NB4 (cell line): ENCODE measurements at regions not wholly inside any gene's neighbourhood (a gene's known extent, or its start where the extent isn't known, plus 50 kb on each side); places are given as distances from the start of the nearest gene placed in this dataset.

Source experiments
- DNase-seq: peaks from one replicate; pipeline ENCODE4 v3.0.0; 2010; ENCODE audit warnings: low read depth
- H3K4me3 ChIP-seq: one replicate; pipeline ENCODE4 v1.5.1; 2011; ENCODE audit warnings: mild to moderate bottlenecking, low read depth, low read length, moderate library complexity
- CTCF ChIP-seq: IDR thresholded peaks from one replicate; pipeline ENCODE4 v1.5.1; 2012; ENCODE audit warnings: low read depth, low read length
- MAX ChIP-seq: IDR thresholded peaks from 2 replicates; pipeline ENCODE4 v1.6.1; 2011; ENCODE audit warnings: low read depth, low read length
- MYC ChIP-seq: IDR thresholded peaks from 2 replicates; pipeline ENCODE4 v1.6.1; 2011; ENCODE audit warnings: low read depth, low read length
- POLR2A ChIP-seq: IDR thresholded peaks from 2 replicates; pipeline ENCODE4 v1.6.1; 2011; ENCODE audit warnings: mild to moderate bottlenecking; ENCODE audit not compliant: insufficient read length; ENCODE audit errors: extremely low read depth

- TF ChIP-seq MAX: no peak
- TF ChIP-seq POLR2A: no peak
- no peak for TF ChIP-seq CTCF
- no peak for TF ChIP-seq MYC
- H3K4me3 ChIP-seq: no peak overlapping the region
- DNase-seq: no peak
These were observed 57.1 kb upstream of the ATG10 start for GRCh38 chr5:81914696-81915095.

GRCh38 chr5:81912933-81913332, 58.9 kb upstream of the ATG10 start:
- DNase-seq: no peak
- TF ChIP-seq MAX: no peak
- no peak for TF ChIP-seq MYC
- no peak for TF ChIP-seq CTCF
- TF ChIP-seq POLR2A: no peak
- no peak overlapping the region for H3K4me3 ChIP-seq

- TF ChIP-seq MAX (no peak), MYC (no peak), POLR2A (no peak), CTCF (no peak)
- DNase-seq: peak; percentile 52
- H3K4me3 ChIP-seq: no peak overlapping the region
These were observed 62.1 kb upstream of the ATG10 start for GRCh38 chr5:81909677-81910076.

- H3K4me3 ChIP-seq: no peak overlapping the region
- peak; percentile 82 for DNase-seq
- TF ChIP-seq POLR2A (no peak), MYC (no peak), MAX (no peak), CTCF (no peak)
These were observed 63.1 kb upstream of the ATG10 start for GRCh38 chr5:81908771-81909170.

- DNase-seq: no peak
- H3K4me3 ChIP-seq: no peak overlapping the region
- TF ChIP-seq POLR2A: no peak
- no peak for TF ChIP-seq CTCF
- no peak for TF ChIP-seq MAX
- no peak for TF ChIP-seq MYC
These were observed 63.8 kb upstream of the ATG10 start for GRCh38 chr5:81908044-81908443.

- no peak for TF ChIP-seq MAX
- no peak for TF ChIP-seq MYC
- TF ChIP-seq POLR2A: no peak
- no peak for TF ChIP-seq CTCF
- no peak for DNase-seq
- H3K4me3 ChIP-seq: no peak overlapping the region
These were observed 64.7 kb upstream of the ATG10 start for GRCh38 chr5:81907012-81907635.
